Activated CD8-positive, alpha-beta memory T cell treated with anti-CD3 and anti-CD28 coated beads, Interleukin-2, amount 10 ng/mL, durations not matched to agents 7 days and 5 days (primary cell): ENCODE measurements at regions not wholly inside any gene's neighbourhood (a gene's known extent, or its start where the extent isn't known, plus 50 kb on each side); places are given as distances from the start of the nearest gene placed in this dataset.

Experiments
- ATAC-seq: fragments of 150-1000 bp; cut with Tn5 transposase; one replicate; pipeline ENCODE4 v1.10.0; 2021; ENCODE audit warnings: moderate library complexity
- CTCF ChIA-PET: fragments of 350-600 bp; sonication (Branson Sonifier 250); formaldehyde crosslinking; loops from one replicate; lab custom pipeline; 2021; ENCODE audit warnings: antibody characterized with exemption; lab: Charles Lee
- DNase-seq: peaks from one replicate; pipeline ENCODE4 v3.0.0-alpha.2; 2020
- H3K27ac Mint-ChIP-seq: one replicate; pipeline ENCODE4 v1.8.0; 2021; ENCODE audit warnings: mild to moderate bottlenecking, mixed read lengths
- H3K27me3 Mint-ChIP-seq: one replicate; pipeline ENCODE4 v1.8.0; 2021; ENCODE audit warnings: mixed read lengths
- H3K36me3 Mint-ChIP-seq: one replicate; pipeline ENCODE4 v1.8.0; 2021; ENCODE audit warnings: mild to moderate bottlenecking, mixed read lengths
- H3K4me1 Mint-ChIP-seq: one replicate; pipeline ENCODE4 v1.8.0; 2021; ENCODE audit warnings: mixed read lengths
- H3K4me3 Mint-ChIP-seq: one replicate; pipeline ENCODE4 v1.8.0; 2021; ENCODE audit warnings: mild to moderate bottlenecking, moderate library complexity, mixed read lengths
- H3K9me3 Mint-ChIP-seq: one replicate; pipeline ENCODE4 v1.8.0; 2022; ENCODE audit warnings: low read depth, mixed read lengths

DNA sequence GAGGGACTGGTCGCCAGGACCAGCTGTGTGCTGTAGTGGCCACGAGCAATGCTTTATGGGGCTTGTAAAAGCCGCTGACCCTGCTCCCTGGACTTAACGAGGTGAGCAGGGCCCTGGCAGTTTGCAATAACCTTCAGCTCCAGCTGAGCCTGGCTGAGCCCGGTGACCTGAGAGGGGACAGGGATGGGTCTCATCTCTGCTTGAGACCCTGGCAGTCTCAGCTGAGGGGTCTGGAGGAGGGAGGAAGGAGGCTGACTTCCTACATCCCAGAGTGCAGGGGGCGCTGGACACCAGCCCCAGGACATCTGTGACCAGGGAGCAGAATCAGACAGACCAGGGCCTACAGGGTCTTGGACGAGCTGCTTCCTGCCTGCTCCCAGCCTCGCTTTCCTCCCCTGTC lies 277.5 kb upstream of the MVB12B start:
- Mint-ChIP-seq H3K4me3 (no peak overlapping the region), H3K27me3 (peaks cover 9% of the 10 kb centered on the region), H3K36me3 (no peaks in the 10 kb centered on the region), H3K27ac (no peak overlapping the region), H3K9me3 (peaks cover 4% of the 10 kb centered on the region), H3K4me1 (no peaks in the 10 kb centered on the region)
- DNase-seq (no peak), ATAC-seq (no peak)
- CTCF ChIA-PET = no interaction called here

DNA sequence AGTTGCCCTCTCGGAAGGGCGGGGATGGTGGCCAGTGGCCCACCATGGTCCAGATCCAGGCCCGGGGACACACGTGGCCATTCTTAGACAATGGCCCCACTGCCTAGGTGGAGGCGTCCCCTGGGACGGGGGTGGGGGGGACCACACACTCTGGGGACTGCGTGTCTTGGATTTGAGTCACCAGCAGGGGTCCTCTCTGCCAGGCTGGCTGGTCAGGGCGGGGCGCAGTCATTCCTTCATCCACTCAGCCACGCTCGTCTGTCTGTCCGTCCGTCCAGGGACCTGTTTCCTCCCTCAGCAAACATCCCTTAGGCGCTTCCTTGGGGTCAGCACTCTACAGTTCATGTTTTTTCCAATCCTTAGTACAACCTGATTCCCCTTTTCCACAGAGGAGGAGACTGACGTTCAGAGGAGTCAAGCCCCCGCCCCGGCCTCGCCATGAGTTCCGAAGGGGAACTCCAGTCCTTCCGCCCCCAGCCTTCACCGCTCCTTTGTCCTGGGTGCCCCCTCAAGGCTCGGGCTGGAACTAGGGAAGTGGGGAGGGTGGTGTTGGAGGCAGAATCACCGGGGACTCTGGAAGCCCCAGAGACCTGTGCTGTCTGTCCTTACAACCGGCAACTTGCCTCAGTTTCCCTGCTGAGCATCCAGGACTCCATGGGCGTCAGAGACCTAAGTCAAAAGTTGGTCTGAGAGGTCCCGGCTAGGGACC lies 276.6 kb upstream of the MVB12B start:
- Mint-ChIP-seq H3K36me3 (no peaks in the 10 kb centered on the region), H3K27me3 (peaks cover 6% of the 10 kb centered on the region), H3K4me3 (no peak overlapping the region), H3K4me1 (no peaks in the 10 kb centered on the region), H3K9me3 (peaks cover 4% of the 10 kb centered on the region), H3K27ac (no peak overlapping the region)
- DNase-seq (no peak), ATAC-seq (no peak)
- CTCF ChIA-PET = no interaction called here

DNA sequence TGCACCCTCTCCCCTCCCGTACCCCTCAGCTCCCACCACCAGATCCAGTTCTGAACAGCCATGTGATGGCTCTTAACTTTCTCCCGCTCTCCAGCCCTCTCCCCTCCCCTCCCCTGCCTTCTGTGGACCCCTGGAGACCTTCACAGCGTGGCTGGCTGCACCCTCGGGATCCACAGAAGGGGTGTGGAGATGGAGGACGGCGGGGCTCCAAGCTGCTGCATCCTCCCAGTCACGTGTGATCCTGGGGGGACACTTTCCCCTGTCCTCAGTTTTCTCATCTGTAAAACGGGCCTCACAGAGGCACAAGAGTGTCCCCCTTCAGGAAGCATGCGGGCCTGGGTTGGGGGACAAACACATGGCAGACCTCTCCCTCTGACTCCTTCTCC lies 276.0 kb upstream of the MVB12B start:
- Mint-ChIP-seq H3K27me3 (peaks cover 6% of the 10 kb centered on the region), H3K27ac (no peak overlapping the region), H3K9me3 (peaks cover 4% of the 10 kb centered on the region), H3K36me3 (no peaks in the 10 kb centered on the region), H3K4me1 (no peaks in the 10 kb centered on the region), H3K4me3 (no peak overlapping the region)
- DNase-seq (no peak), ATAC-seq (no peak)
- CTCF ChIA-PET = no interaction called here

DNA sequence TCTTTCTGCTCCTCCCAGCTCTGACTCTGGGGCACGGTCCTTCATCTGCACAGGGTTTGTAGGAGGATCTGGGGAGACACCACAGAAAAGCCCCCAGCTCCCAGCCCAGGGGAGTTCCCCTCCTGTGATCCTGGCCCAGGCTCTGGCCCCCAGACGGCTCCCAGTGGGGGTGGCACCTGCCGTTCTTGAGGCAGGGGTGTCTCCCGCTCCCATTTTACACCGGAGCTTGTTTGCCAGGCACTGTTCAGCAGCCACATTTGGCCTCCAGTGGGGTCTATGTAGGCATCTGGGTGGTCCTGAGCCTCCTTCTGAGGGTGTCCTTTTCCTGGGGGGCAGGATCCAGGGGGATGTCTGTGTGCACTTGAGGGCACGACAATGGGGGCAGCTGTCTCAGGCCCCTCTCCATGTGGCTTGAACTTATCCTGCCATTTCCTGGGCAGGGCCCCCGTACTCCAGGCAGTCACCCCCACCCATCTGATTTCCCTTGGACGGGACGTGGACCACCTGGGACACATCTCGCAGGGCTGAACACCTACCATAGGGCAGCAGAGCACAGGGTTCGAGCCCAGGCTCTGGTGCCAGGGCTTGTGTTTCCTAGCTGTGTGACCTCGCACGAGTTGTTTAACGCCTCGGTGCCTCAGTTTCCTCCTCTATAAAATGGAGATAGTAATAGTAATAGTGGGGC lies 275.0 kb upstream of the MVB12B start:
- Mint-ChIP-seq H3K27ac (no peak overlapping the region), H3K27me3 (peaks cover 6% of the 10 kb centered on the region), H3K4me3 (no peak overlapping the region), H3K36me3 (no peaks in the 10 kb centered on the region), H3K4me1 (no peaks in the 10 kb centered on the region), H3K9me3 (no peaks in the 10 kb centered on the region)
- CTCF ChIA-PET = no interaction called here
- ATAC-seq (no peak), DNase-seq (no peak)

DNA sequence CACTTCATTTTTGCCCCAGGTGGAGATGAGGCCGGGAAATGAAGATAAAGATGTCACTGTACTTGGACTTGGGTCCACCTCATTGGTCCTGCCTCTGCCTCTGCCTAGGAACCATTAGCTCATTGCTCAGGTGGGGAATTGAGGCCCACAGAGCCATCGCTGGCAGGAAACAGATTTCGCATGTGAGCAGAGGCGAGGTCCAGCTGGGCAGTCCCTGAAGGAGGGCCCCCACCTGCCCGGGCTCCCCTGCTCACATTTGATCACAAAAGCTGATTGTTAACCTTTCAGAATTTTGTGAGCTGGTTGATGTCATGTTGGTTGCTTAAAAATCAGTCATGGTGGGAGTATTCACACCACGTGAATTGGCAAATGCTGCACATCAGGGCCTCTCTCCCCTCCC lies 273.8 kb upstream of the MVB12B start:
- H3K4me1 Mint-ChIP-seq = no peaks in the 10 kb centered on the region
- H3K4me3 Mint-ChIP-seq = no peak overlapping the region
- H3K27me3 Mint-ChIP-seq = peaks cover 6% of the 10 kb centered on the region
- no peak overlapping the region for H3K27ac Mint-ChIP-seq
- no peaks in the 10 kb centered on the region for H3K36me3 Mint-ChIP-seq
- ATAC-seq = no peak
- no peaks in the 10 kb centered on the region for H3K9me3 Mint-ChIP-seq
- DNase-seq = no peak
- CTCF ChIA-PET = no interaction called here

DNA sequence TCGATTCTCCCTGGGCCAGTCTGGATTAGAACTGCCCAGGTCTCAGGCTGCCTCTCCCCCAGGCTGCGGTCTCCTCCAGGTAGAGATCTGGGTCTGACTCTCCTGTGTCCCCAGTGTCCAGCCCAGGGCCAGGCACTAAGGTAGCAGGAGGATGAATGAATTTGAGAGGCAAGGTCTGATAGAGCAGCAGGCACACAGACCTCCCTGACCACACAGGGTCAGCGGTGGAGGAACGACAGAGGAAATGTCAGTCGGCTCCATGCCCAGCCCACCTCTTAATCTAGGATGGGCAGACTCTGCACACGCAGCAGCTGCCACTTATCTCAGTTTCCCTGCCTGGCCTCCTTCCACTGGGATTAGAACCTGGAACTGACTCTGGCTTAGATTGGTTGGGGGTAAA lies 272.7 kb upstream of the MVB12B start:
- DNase-seq = no peak
- Mint-ChIP-seq H3K9me3 (no peaks in the 10 kb centered on the region), H3K36me3 (no peaks in the 10 kb centered on the region), H3K27ac (no peak overlapping the region), H3K4me3 (no peak overlapping the region), H3K27me3 (peaks cover 6% of the 10 kb centered on the region), H3K4me1 (no peaks in the 10 kb centered on the region)
- CTCF ChIA-PET = no interaction called here
- no peak for ATAC-seq

DNA sequence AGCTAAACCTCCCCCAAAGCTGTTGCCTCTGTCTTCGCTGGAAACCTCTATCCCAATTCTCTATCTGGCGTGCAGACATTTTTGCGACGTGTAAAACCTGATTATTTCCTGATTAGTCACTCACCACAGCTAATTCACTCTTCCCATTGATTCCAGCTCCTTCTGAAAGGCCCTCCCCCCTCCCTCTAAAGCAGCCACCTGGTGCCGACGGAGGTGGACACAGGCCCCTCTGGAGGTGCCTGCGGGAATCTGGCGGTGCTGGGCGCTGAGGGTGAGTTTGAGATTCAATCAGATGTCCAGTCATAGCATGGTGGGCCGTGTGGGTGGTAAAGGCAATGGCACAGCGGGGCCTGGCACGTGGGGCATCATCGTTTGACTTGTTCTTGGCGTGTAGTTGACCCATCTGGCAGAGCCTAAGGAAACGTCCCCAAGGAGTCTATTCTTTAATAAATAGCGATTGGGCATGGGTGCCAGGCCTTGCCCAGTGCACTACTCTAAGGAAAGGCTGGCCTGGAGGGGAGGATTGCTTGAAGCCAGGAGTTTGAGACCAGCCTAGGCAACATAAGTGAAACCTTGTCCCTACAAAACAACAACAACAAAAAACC lies 271.1 kb upstream of the MVB12B start:
- CTCF ChIA-PET = no interaction called here
- DNase-seq (no peak), ATAC-seq (no peak)
- no peak overlapping the region for H3K4me3 Mint-ChIP-seq
- peaks cover 6% of the 10 kb centered on the region for H3K27me3 Mint-ChIP-seq
- H3K36me3 Mint-ChIP-seq = no peaks in the 10 kb centered on the region
- no peaks in the 10 kb centered on the region for H3K9me3 Mint-ChIP-seq
- no peaks in the 10 kb centered on the region for H3K4me1 Mint-ChIP-seq
- H3K27ac Mint-ChIP-seq = no peak overlapping the region

DNA sequence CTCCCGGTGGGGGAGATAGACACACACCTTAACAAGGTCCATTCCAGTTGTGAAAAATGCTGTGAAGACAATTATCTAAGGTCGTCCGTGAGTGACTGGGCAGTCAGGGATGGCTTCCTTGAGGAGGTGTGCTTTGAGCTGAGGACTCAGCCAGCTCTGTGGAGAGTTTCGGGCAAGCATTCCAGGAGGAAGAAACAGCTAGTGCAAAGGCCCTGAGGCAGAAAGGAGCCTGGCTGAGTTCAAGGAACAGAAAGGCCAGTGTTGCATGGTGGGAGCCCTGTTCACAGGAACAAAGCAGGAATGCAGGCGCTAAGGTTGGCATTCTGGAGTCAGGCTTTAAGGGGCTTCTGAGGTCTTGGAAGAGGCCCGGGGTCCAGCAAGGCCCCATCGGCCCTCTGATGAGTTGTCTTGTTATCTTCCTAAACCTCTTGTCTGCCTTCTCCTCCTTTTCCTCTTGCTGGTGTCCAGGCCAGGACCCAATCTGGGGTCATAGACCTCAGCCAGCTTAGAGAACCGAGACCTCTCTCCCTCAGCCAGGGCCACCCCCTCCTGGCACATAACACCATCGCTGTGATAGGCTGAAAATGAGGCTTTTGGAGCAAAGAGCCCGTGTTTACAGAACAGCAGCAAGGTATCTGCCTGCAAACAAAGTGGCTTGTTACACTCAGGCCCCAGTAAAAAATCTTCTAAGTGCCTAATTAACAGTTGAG lies 270.2 kb upstream of the MVB12B start:
- DNase-seq = no peak

DNA sequence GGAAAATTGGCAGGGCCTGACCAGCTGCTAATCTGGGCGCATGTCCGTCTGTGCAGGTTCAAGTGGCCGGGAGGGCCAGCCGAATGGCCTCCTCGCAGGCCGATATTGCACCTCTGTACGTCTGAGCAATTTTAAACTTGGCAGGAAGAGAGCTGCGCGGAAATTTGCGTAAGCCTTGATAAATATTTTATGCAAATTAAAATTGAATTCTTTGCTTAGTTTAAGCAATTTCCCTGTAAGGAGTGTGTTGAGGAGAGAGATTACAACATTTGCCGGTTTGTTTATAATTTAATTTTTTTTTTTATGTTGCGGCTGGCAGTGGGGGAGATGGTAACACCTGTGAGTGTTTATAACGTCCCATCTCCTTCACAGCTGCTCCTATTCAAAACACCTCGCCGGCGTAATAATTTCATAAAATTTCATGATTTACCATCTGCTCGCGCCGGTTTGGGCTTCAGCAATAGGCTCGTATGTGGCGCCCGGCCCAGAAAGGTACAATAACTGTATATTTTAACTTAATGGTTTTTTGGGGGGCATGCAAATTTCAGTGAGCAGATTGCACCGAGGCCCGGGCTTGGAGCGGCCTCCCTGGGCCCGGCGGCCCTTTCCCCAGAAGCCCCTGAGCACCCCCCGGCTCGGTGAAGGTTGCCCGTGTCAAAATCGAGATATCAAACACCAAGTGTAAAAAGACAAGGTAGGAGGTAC lies 269.4 kb upstream of the MVB12B start:
- no peak overlapping the region for H3K4me3 Mint-ChIP-seq
- H3K36me3 Mint-ChIP-seq = no peaks in the 10 kb centered on the region
- ATAC-seq (no peak), DNase-seq (no peak)
- no peaks in the 10 kb centered on the region for H3K4me1 Mint-ChIP-seq
- H3K27ac Mint-ChIP-seq = no peak overlapping the region
- peaks cover 6% of the 10 kb centered on the region for H3K27me3 Mint-ChIP-seq
- CTCF ChIA-PET = interaction anchor here (0.7 to 1.1 kb wide), 3 partner anchors 10 to 230 kb away, joined by 3 read pairs; no protein-coding TSS in a partner anchor
- no peaks in the 10 kb centered on the region for H3K9me3 Mint-ChIP-seq

More for the DNA sequence above, 270.2 kb upstream of the MVB12B start:
- no peak for ATAC-seq
- Mint-ChIP-seq H3K4me1 (no peaks in the 10 kb centered on the region), H3K27ac (no peak overlapping the region), H3K9me3 (no peaks in the 10 kb centered on the region), H3K36me3 (no peaks in the 10 kb centered on the region), H3K4me3 (no peak overlapping the region), H3K27me3 (peaks cover 6% of the 10 kb centered on the region)
- CTCF ChIA-PET = interaction anchor here (0.7 to 1.1 kb wide), 3 partner anchors 11 to 229 kb away, joined by 3 read pairs; no protein-coding TSS in a partner anchor

DNA sequence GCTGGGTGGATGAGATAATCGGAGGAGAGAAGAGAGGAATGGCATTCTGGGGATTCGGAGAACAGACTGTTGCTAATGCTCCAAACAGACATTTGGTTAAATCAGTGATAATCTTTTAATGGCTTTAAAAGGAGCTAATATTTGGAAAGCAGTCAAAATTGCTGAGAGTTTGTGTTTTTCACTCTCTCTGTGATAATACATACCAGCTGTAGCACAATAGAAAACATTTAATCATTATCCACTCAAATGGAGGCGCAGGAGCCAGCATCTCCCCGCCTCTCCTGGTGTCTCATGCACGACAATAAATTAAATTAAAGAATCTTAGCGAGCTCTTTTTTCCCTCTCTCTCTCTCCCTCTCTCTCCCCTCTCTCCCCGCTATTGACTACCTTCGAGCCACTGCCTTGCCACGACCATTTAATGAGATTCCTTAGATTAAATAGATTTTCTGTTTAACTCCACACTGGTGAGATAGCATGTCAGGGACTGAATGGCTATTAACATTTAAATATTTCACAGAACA lies 268.6 kb upstream of the MVB12B start:
- Mint-ChIP-seq H3K27ac (no peak overlapping the region), H3K9me3 (no peaks in the 10 kb centered on the region), H3K4me1 (no peaks in the 10 kb centered on the region), H3K4me3 (no peak overlapping the region), H3K36me3 (no peaks in the 10 kb centered on the region), H3K27me3 (peaks cover 5% of the 10 kb centered on the region)
- CTCF ChIA-PET = no interaction called here
- DNase-seq (no peak), ATAC-seq (no peak)

DNA sequence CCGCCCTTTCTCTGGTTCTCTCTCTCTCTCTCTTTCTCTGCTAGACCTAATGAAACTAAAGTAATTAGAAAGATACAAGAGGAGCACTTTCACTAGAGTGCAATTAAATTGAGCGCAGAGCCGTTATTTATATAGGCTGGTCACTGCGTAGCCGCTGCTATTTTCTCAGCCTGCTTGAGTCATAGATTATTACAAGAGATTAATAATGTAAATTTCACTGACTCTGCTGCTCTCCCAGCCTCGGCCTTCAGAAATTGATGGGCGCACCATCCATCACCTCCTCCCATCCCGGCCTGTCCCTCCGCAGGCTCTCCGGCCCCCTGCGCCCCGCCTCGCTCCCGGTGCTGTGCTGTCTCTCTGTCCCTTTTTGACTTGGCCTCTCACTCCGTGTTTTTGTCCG lies 268.0 kb upstream of the MVB12B start:
- CTCF ChIA-PET = no interaction called here
- ATAC-seq (no peak), DNase-seq (no peak)
- Mint-ChIP-seq H3K36me3 (no peaks in the 10 kb centered on the region), H3K4me3 (no peak overlapping the region), H3K9me3 (no peaks in the 10 kb centered on the region), H3K4me1 (no peaks in the 10 kb centered on the region), H3K27me3 (no peaks in the 10 kb centered on the region), H3K27ac (no peak overlapping the region)

DNA sequence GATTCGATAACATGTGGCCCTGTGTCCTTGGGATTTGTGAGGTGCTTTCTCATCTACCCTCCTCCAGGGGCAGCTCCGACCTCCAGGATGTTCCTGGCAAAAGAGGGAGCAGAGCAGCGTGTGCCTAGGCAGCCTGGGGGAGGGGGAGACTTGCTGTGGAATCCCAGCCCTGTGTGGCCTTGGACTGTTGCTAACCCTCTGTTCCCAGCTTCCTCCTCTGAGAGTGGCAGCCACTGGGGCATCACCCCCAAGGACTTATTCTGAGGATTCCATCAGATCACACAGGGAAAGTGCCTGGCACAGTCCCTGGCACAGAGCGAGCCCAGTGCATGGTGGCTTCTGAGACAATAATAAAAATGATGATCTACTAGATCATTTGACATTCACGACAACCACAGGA lies 265.1 kb upstream of the MVB12B start:
- Mint-ChIP-seq H3K27ac (no peak overlapping the region), H3K4me1 (no peaks in the 10 kb centered on the region), H3K36me3 (no peaks in the 10 kb centered on the region), H3K4me3 (no peak overlapping the region), H3K27me3 (no peaks in the 10 kb centered on the region), H3K9me3 (no peaks in the 10 kb centered on the region)
- CTCF ChIA-PET = no interaction called here
- no peak for ATAC-seq
- DNase-seq = no peak
